GM12891 (cell line): ENCODE measurements at regions not wholly inside any gene's neighbourhood (a gene's known extent, or its start where the extent isn't known, plus 50 kb on each side); places are given as distances from the start of the nearest gene placed in this dataset.
"Not testable (repeated sequence)": the region's sequence is repeated elsewhere in the genome, so short reads cannot be mapped to it uniquely, and the experiment has no call there.

Source experiments
- DNase-seq: peaks from one replicate; pipeline ENCODE4 v3.0.0; 2011; ENCODE audit warnings: low spot score; ENCODE audit not compliant: insufficient read length
- FAIRE-seq: peaks from 2 replicates; lab custom pipeline; 2011; peaks lifted over from hg19 to GRCh38; lab: Jason Lieb, UNC
- PAX5 ChIP-seq: IDR thresholded peaks from 2 replicates; pipeline ENCODE4 v1.6.1; 2011; ENCODE audit warnings: low read length, moderate library complexity, mild to moderate bottlenecking; ENCODE audit not compliant: insufficient read depth, severe bottlenecking
- POLR2A ChIP-seq: IDR thresholded peaks from 2 replicates; pipeline ENCODE4 v1.6.1; 2011; ENCODE audit warnings: low read depth, low read length, control low read depth
- POLR2AphosphoS5 ChIP-seq: IDR thresholded peaks from 2 replicates; pipeline ENCODE4 v1.6.1; 2011; ENCODE audit warnings: low read depth, low read length, control low read depth
- POU2F2 ChIP-seq: IDR thresholded peaks from 2 replicates; pipeline ENCODE4 v1.6.1; 2011; ENCODE audit warnings: low read depth, mild to moderate bottlenecking, control low read depth, low read length, moderate library complexity
- SPI1 ChIP-seq: IDR thresholded peaks from 2 replicates; pipeline ENCODE4 v1.6.1; 2011; ENCODE audit warnings: low read depth, low read length, control low read depth
- TAF1 ChIP-seq: IDR thresholded peaks from 2 replicates; pipeline ENCODE4 v1.6.1; 2011; ENCODE audit warnings: low read depth, low read length, control low read depth

- FAIRE-seq (no peak), DNase-seq (no peak)
- TF ChIP-seq POLR2A = no peak
- TF ChIP-seq PAX5 = no peak
- TF ChIP-seq SPI1 = no peak
- TF ChIP-seq POU2F2 = no peak
- TF ChIP-seq TAF1 = no peak
- TF ChIP-seq POLR2AphosphoS5 = no peak
Observed at GRCh38 chr7:91780521-91780920, 100.0 kb downstream of the MTERF1 start.

DNA sequence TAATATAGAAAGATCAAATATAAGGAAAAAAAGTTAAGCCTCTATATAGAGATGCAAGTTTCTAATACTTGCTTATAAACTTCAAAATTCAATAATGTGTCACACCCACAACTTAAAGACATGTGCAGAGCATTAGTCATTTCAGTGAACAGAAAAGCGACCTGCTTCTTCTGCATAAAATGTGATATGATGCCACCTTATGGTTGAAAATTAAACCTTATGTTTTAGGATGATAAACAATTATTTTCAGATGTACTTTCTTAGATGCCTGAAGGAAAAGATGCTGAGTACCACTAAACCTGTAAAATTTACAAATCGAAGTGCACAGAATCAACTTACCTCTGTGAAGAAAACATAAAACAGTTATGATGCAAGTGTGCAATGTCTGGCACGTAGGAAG, 96.0 kb downstream of the MTERF1 start:
- no peak for DNase-seq
- TF ChIP-seq SPI1 (no peak), PAX5 (no peak), POLR2A (no peak), POLR2AphosphoS5 (no peak), POU2F2 (no peak), TAF1 (no peak)
- FAIRE-seq = no peak

DNA sequence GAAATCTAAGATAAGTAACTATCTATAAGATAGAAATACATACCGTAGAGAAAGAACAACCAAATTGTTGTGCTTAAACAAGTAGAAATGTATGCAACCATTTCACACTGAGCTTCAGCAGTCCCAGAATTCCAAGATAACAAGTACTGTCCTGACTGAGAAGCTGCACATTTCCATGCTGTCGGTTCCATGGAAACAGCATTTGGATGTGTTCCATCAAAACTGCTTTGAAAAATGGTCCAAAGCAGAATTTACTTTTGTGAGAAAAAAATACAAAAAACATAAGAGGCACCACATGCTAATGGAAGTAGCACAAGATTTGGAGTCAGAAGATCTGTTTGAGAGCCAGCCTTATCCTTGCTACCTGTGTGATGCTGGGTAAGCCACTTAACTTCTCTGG, 92.6 kb downstream of the MTERF1 start:
- TF ChIP-seq PAX5 (no peak), TAF1 (no peak), POU2F2 (no peak), POLR2AphosphoS5 (no peak), POLR2A (no peak), SPI1 (no peak)
- DNase-seq (no peak), FAIRE-seq (no peak)

DNA sequence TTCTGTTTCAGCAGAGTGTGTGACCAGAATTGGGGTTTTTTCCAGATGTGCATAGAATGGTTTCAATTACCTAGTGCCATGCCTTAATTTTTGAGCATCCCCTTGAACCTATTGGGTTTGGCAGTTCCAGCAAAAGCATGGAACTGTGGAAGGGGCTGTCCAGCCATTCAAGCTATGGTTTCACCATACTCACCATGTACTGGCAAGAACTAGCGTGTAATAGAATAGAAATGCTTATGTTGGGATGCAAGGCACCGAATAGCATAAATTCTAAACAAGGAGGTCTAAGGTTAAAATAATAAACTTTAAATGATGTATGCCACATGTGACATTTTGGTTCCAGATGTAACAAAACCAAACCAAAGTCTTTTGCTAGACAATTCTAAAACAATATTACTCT, 91.4 kb downstream of the MTERF1 start:
- TF ChIP-seq PAX5 (no peak), POLR2A (no peak), POLR2AphosphoS5 (no peak), POU2F2 (no peak), SPI1 (no peak), TAF1 (no peak)
- DNase-seq = no peak
- no peak for FAIRE-seq

DNA sequence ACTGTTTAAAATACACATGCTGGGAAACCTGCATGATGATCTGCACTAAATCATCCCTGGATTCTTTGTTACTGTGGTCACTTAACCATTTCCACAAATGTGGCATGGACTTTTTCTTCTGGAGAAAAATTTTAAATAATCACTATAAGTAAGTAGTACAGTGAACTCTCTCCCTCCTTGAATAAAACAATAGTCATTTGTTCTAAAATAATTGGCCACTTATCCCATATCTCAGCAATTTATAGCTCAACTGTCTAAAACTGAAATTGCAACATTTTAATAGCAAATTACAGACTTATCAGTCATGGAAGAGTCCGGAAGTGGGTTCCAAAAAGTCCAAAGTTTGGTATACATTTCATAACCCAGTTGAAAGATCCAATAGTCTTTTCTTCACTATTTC, 90.9 kb downstream of the MTERF1 start:
- no peak for DNase-seq
- no peak for FAIRE-seq
- TF ChIP-seq POU2F2 (no peak), POLR2AphosphoS5 (no peak), TAF1 (no peak), SPI1 (no peak), PAX5 (no peak), POLR2A (no peak)

GRCh38 chr7:91790646-91791045, 89.9 kb downstream of the MTERF1 start:
- DNase-seq, FAIRE-seq: not testable (repeated sequence)

- no peak for DNase-seq
- FAIRE-seq = no peak
Observed at GRCh38 chr7:91796122-91796521, 84.4 kb downstream of the MTERF1 start.

DNA sequence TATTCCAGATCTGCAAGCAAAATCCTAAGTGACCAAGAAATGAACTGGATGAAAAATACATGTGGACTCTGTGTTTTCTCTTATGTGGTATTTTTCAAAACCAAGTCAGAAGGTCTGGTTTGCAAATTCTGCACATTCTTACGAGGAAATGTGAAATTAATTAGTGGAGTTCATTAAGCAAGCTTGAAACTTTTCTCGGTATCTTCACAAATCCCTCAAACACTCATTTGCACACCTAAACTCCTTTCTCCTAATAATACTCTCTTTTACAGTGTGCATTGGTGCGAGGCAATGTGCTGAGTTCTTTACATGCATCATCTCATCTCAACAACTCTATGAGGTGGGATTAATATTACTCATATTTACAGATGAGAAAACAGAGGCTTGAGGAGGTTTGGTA, 82.1 kb downstream of the MTERF1 start:
- no peak for FAIRE-seq
- DNase-seq = no peak
- TF ChIP-seq PAX5 (no peak), TAF1 (no peak), POLR2A (no peak), POLR2AphosphoS5 (no peak), POU2F2 (no peak), SPI1 (no peak)

More at GRCh38 chr7:91796122-91796521, 84.4 kb downstream of the MTERF1 start:
- no peak for TF ChIP-seq TAF1
- TF ChIP-seq PAX5 = no peak
- TF ChIP-seq POLR2A = no peak
- no peak for TF ChIP-seq POU2F2
- TF ChIP-seq POLR2AphosphoS5 = no peak
- no peak for TF ChIP-seq SPI1

DNA sequence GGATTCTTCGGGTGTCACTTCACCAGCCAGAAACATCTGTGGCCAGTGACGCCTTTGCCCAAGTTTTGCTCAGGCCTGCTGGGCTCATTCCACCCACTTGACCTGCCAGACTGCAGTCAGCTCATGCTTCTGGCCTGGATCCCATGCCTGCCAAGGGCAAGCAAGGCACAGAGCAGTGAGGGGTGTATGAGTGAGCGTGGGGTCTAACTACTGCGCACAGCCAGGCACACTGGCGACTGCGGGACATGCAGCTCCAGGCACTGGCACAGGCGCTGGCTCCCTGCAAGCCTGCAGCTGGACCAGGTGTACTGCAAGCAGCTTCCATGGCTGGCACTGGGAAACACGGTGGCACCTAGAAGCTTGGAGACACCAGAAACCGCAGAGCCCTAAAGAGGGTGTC, 80.1 kb downstream of the MTERF1 start:
- FAIRE-seq (no peak), DNase-seq (no peak)
- TF ChIP-seq POU2F2 (no peak), POLR2A (no peak), PAX5 (no peak), POLR2AphosphoS5 (no peak), SPI1 (no peak), TAF1 (no peak)

- no peak for FAIRE-seq
- no peak for TF ChIP-seq SPI1
- no peak for TF ChIP-seq PAX5
- TF ChIP-seq POLR2AphosphoS5 = no peak
- TF ChIP-seq POLR2A = no peak
- no peak for TF ChIP-seq POU2F2
- TF ChIP-seq TAF1 = no peak
- no peak for DNase-seq
Observed at GRCh38 chr7:91801331-91801983, 79.0 kb downstream of the MTERF1 start.

DNA sequence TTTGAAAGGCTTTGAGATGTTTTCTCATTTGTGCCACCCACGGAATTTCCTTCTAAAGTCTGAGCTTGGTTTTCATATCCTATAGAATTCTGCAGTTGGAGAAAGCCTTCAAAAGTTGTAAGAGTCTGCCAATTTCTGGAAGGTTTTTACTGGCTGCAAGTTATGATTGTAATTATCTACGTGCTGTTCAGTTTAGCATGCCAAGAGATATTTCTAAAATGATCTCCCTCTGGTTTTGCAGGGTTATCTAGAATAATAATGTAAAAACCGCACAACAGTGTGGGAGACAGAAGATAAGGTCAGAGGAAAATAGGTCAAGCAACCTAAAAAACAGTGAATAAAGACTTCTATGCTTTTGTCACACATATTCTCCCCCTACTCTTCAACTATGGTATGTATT, 69.3 kb downstream of the MTERF1 start:
- no peak for FAIRE-seq

More for the DNA sequence above, 69.3 kb downstream of the MTERF1 start:
- no peak for DNase-seq
- TF ChIP-seq POLR2A (no peak), POU2F2 (no peak), POLR2AphosphoS5 (no peak), PAX5 (no peak), SPI1 (no peak), TAF1 (no peak)
